ENCODE measurements at regions not wholly inside any gene's neighbourhood (a gene's known extent, or its start where the extent isn't known, plus 50 kb on each side); places are given as distances from the start of the nearest gene placed in this dataset.

GRCh38 chrX:87425618-87426017 is 92.0 kb upstream of the KLHL4 start:
- TF ChIP-seq ZNF274 (IDR thresholded peaks at IDR 0.05; ENCODE audit: low read depth, low read length) (no peak), YY1 (IDR thresholded peaks at IDR 0.05; ENCODE audit: insufficient read depth, insufficient read length) (no peak), SUZ12 (IDR thresholded peaks at IDR 0.05; ENCODE audit: extremely low read depth, insufficient read depth, insufficient read length) (no peak)
